ENCODE measurements at regions not wholly inside any gene's neighbourhood (a gene's known extent, or its start where the extent isn't known, plus 50 kb on each side); places are given as distances from the start of the nearest gene placed in this dataset.

DNA sequence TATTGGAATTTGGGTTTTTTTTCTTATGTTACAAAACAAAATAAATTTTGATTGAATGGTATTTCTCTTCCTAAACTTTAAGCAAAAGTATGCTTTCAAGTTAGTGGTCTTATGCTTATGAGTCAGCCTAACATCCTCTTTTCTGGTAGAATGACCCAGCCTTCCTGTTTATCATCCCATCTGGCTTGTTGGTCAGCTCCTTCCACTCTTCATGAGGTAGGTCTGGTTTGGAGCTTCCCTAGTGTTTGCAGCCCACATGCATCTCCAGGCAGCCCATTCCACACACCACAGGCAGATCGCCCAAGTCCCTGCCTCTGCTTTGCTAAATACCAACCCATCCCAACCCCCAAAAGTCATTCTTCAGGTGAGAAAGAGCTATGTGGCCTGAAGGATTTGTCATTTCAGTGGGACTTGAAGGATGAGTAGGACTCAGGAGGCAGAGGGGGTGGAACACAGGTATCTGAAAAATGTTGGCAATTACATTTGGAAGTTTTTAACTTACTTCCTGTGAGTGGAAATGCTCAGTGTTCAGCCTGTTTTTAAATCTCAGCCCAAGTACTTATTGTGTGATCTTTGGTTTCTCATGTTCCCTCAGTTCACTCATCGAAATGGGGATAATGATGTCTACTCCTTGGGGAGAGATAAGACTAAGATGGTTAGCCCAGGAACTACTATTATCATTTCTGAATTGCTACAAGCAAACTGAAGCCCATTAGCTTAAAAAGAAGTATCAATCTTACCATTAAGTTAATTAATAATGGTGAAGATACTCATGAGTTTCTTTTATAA is 294.0 kb downstream of the ADGB start:
- TF ChIP-seq, protein P1, sequence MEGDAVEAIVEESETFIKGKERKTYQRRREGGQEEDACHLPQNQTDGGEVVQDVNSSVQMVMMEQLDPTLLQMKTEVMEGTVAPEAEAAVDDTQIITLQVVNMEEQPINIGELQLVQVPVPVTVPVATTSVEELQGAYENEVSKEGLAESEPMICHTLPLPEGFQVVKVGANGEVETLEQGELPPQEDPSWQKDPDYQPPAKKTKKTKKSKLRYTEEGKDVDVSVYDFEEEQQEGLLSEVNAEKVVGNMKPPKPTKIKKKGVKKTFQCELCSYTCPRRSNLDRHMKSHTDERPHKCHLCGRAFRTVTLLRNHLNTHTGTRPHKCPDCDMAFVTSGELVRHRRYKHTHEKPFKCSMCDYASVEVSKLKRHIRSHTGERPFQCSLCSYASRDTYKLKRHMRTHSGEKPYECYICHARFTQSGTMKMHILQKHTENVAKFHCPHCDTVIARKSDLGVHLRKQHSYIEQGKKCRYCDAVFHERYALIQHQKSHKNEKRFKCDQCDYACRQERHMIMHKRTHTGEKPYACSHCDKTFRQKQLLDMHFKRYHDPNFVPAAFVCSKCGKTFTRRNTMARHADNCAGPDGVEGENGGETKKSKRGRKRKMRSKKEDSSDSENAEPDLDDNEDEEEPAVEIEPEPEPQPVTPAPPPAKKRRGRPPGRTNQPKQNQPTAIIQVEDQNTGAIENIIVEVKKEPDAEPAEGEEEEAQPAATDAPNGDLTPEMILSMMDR (IDR thresholded peaks at IDR 0.05), result no peak
- no peak for TF ChIP-seq POLR2A (IDR thresholded peaks at IDR 0.05)

Data from ovary (tissue), 3 donors.